NB4 (cell line): ENCODE measurements at regions not wholly inside any gene's neighbourhood (a gene's known extent, or its start where the extent isn't known, plus 50 kb on each side); places are given as distances from the start of the nearest gene placed in this dataset.

ENCODE experiments used
- DNase-seq: peaks from one replicate; pipeline ENCODE4 v3.0.0; 2010; ENCODE audit warnings: low read depth
- H3K4me3 ChIP-seq: one replicate; pipeline ENCODE4 v1.5.1; 2011; ENCODE audit warnings: mild to moderate bottlenecking, low read depth, low read length, moderate library complexity
- CTCF ChIP-seq: IDR thresholded peaks from one replicate; pipeline ENCODE4 v1.5.1; 2012; ENCODE audit warnings: low read depth, low read length
- MAX ChIP-seq: IDR thresholded peaks from 2 replicates; pipeline ENCODE4 v1.6.1; 2011; ENCODE audit warnings: low read depth, low read length
- MYC ChIP-seq: IDR thresholded peaks from 2 replicates; pipeline ENCODE4 v1.6.1; 2011; ENCODE audit warnings: low read depth, low read length
- POLR2A ChIP-seq: IDR thresholded peaks from 2 replicates; pipeline ENCODE4 v1.6.1; 2011; ENCODE audit warnings: mild to moderate bottlenecking; ENCODE audit not compliant: insufficient read length; ENCODE audit errors: extremely low read depth

GRCh38 chr2:156647377-156648010 lies 211.3 kb downstream of the GPD2 start:
- TF ChIP-seq CTCF (no peak), MYC (no peak), POLR2A (no peak), MAX (no peak)
- H3K4me3 ChIP-seq, result no peak overlapping the region
- no peak for DNase-seq

GRCh38 chr2:156648522-156648921 lies 212.3 kb downstream of the GPD2 start:
- TF ChIP-seq CTCF (no peak), POLR2A (no peak), MAX (no peak), MYC (no peak)
- no peak for DNase-seq
- no peak overlapping the region for H3K4me3 ChIP-seq

GRCh38 chr2:156649596-156649995 lies 213.4 kb downstream of the GPD2 start:
- no peak for TF ChIP-seq MAX
- no peak for TF ChIP-seq MYC
- no peak for TF ChIP-seq CTCF
- no peak for TF ChIP-seq POLR2A
- no peak for DNase-seq

GRCh38 chr2:156652691-156653090 lies 216.5 kb downstream of the GPD2 start:
- no peak for DNase-seq
- TF ChIP-seq POLR2A (no peak), MYC (no peak)
- H3K4me3 ChIP-seq, result no peak overlapping the region

More at GRCh38 chr2:156649596-156649995, 213.4 kb downstream of the GPD2 start:
- H3K4me3 ChIP-seq, result no peak overlapping the region

GRCh38 chr2:156653675-156654074 lies 217.5 kb downstream of the GPD2 start:
- no peak for DNase-seq
- H3K4me3 ChIP-seq, result no peak overlapping the region
- TF ChIP-seq CTCF (no peak), POLR2A (no peak), MYC (no peak), MAX (no peak)

- DNase-seq, result peak; percentile 82
- H3K4me3 ChIP-seq, result no peak overlapping the region
- TF ChIP-seq POLR2A, result no peak
- TF ChIP-seq MAX, result peak; percentile 54; the same call in 1 of the 2 replicates
- TF ChIP-seq CTCF, result no peak
- peak; percentile 61 for TF ChIP-seq MYC
Observed at GRCh38 chr2:156657809-156658208, 221.6 kb downstream of the GPD2 start.
